HEK293 (cell line): ENCODE measurements at regions not wholly inside any gene's neighbourhood (a gene's known extent, or its start where the extent isn't known, plus 50 kb on each side); places are given as distances from the start of the nearest gene placed in this dataset.

Experiments used
- CTCF ChIA-PET: fragments of 350-600 bp; formaldehyde crosslinking; extraction: SDS; loops from one replicate; lab custom pipeline; 2021; ENCODE audit warnings: antibody characterized with exemption; lab: Yijun Ruan, JAX
- POLR2A ChIA-PET: fragments of 300-600 bp; formaldehyde crosslinking; extraction: SDS; loops from one replicate; lab custom pipeline; 2020; ENCODE audit warnings: antibody characterized with exemption, inconsistent platforms; lab: Yijun Ruan, JAX
- H3K27ac ChIP-seq: fragments of 200-500 bp; sonication (Bioruptor generic); 2 replicates; pipeline ENCODE4 v1.5.1; 2014; ENCODE audit warnings: low read depth, low read length, control low read depth, inconsistent platforms; ENCODE audit errors: extremely low read depth
- H3K36me3 ChIP-seq, 2 experiments: fragments of 200-500 bp in 1 of 2; sonication (Bioruptor generic) in 1 of 2; 1 replicate in 1 of 2; 2 replicates in 1 of 2; pipeline ENCODE4 v1.5.1; 2014 to 2017; ENCODE audit warnings: inconsistent platforms in 2 of 2, low read length in 2 of 2; ENCODE audit not compliant: control insufficient read depth in 2 of 2, insufficient read depth in 1 of 2
- H3K4me1 ChIP-seq: fragments of 200-500 bp; sonication (Bioruptor generic); 2 replicates; pipeline ENCODE4 v1.5.1; 2014; ENCODE audit warnings: mild to moderate bottlenecking, low read length, inconsistent platforms; ENCODE audit not compliant: control insufficient read depth, insufficient read depth
- H3K4me3 ChIP-seq: 2 replicates; pipeline ENCODE4 v1.5.1; 2011; ENCODE audit warnings: low read depth, mild to moderate bottlenecking, control low read depth, low read length, moderate library complexity
- H3K9me3 ChIP-seq: fragments of 200-500 bp; sonication (Bioruptor generic); 2 replicates; pipeline ENCODE4 v1.5.1; 2014; ENCODE audit warnings: low read depth, low read length, inconsistent platforms; ENCODE audit not compliant: control insufficient read depth, insufficient read depth
- GFI1B ChIP-seq: fragments of 450-650 bp; formaldehyde crosslinking; IDR thresholded peaks from 2 replicates; pipeline ENCODE4 v1.5.1; 2016; ENCODE audit warnings: missing biosample characterization, missing genetic modification characterization
- HOXC10 ChIP-seq: sonication (generic); formaldehyde crosslinking; IDR thresholded peaks from 2 replicates; pipeline ENCODE4 v1.8.1; 2023; ENCODE audit warnings: mild to moderate bottlenecking, missing genetic modification reagents
- IKZF3 ChIP-seq: fragments of 450-650 bp; IDR thresholded peaks from 2 replicates; pipeline ENCODE4 v1.5.0; 2018; ENCODE audit warnings: missing biosample characterization, mild to moderate bottlenecking, missing genetic modification characterization, moderate library complexity
- KLF1 ChIP-seq: fragments of 450-650 bp; formaldehyde crosslinking; IDR thresholded peaks from 2 replicates; pipeline ENCODE4 v1.5.1; 2016; ENCODE audit warnings: missing biosample characterization, missing genetic modification characterization
- TCF7L2 ChIP-seq: IDR thresholded peaks from 2 replicates; pipeline ENCODE4 v1.6.1; 2011; ENCODE audit warnings: low read depth, mild to moderate bottlenecking, inconsistent platforms, low read length, moderate library complexity, borderline replicate concordance
- WT1 ChIP-seq: fragments of 450-650 bp; formaldehyde crosslinking; IDR thresholded peaks from 2 replicates; pipeline ENCODE4 v1.5.1; 2016; ENCODE audit warnings: missing biosample characterization, missing genetic modification characterization
- ZBTB1 ChIP-seq: fragments of 450-650 bp; formaldehyde crosslinking; IDR thresholded peaks from 2 replicates; pipeline ENCODE4 v1.5.1; 2016; ENCODE audit warnings: missing biosample characterization, missing genetic modification characterization
- ZBTB20 ChIP-seq: fragments of 450-650 bp; formaldehyde crosslinking; IDR thresholded peaks from 2 replicates; pipeline ENCODE4 v1.5.1; 2016; ENCODE audit warnings: missing biosample characterization, missing genetic modification characterization
- ZFP69B ChIP-seq: fragments of 450-650 bp; formaldehyde crosslinking; IDR thresholded peaks from 2 replicates; pipeline ENCODE4 v1.5.1; 2016; ENCODE audit warnings: missing biosample characterization, missing genetic modification characterization
- ZNF138 ChIP-seq: fragments of 450-650 bp; formaldehyde crosslinking; IDR thresholded peaks from 2 replicates; pipeline ENCODE4 v1.5.1; 2016; ENCODE audit warnings: missing biosample characterization, missing genetic modification characterization, borderline replicate concordance
- ZNF140 ChIP-seq: fragments of 450-650 bp; formaldehyde crosslinking; IDR thresholded peaks from 2 replicates; pipeline ENCODE4 v1.5.1; 2016; ENCODE audit warnings: missing biosample characterization, missing genetic modification characterization
- ZNF274 ChIP-seq, 2 experiments: fragments of 200-500 bp in 1 of 2; fragments of 450-650 bp in 1 of 2; sonication (Bioruptor generic) in 1 of 2; formaldehyde crosslinking in 1 of 2; IDR thresholded peaks; 2 replicates each; pipeline versions ENCODE4 v1.5.1 to v1.6.1; 2014 to 2016; ENCODE audit warnings: borderline replicate concordance in 1 of 2, inconsistent platforms in 1 of 2, low read length in 1 of 2, missing biosample characterization in 1 of 2, missing genetic modification characterization in 1 of 2
- ZNF324 ChIP-seq: fragments of 450-650 bp; formaldehyde crosslinking; IDR thresholded peaks from 2 replicates; pipeline ENCODE4 v1.5.1; 2016; ENCODE audit warnings: missing biosample characterization, missing genetic modification characterization
- ZNF341 ChIP-seq: fragments of 450-650 bp; formaldehyde crosslinking; IDR thresholded peaks from 2 replicates; pipeline ENCODE4; 2016; ENCODE audit warnings: low read depth, missing biosample characterization, missing genetic modification characterization
- ZNF354C ChIP-seq: fragments of 450-650 bp; formaldehyde crosslinking; IDR thresholded peaks from 2 replicates; pipeline ENCODE4 v1.5.1; 2016; ENCODE audit warnings: missing biosample characterization, missing genetic modification characterization, low read depth, borderline replicate concordance
- ZNF404 ChIP-seq: fragments of 450-650 bp; formaldehyde crosslinking; IDR thresholded peaks from 2 replicates; pipeline ENCODE4 v1.5.1; 2017; ENCODE audit warnings: missing biosample characterization, missing genetic modification characterization
- ZNF416 ChIP-seq: fragments of 450-650 bp; formaldehyde crosslinking; IDR thresholded peaks from 2 replicates; pipeline ENCODE4 v1.5.1; 2016; ENCODE audit warnings: missing biosample characterization, missing genetic modification characterization
- ZNF433 ChIP-seq: fragments of 450-650 bp; formaldehyde crosslinking; IDR thresholded peaks from 2 replicates; pipeline ENCODE4 v1.5.1; 2016; ENCODE audit warnings: missing biosample characterization, missing genetic modification characterization, low read depth
- ZNF521 ChIP-seq: fragments of 450-650 bp; formaldehyde crosslinking; IDR thresholded peaks from 2 replicates; pipeline ENCODE4 v1.5.1; 2017; ENCODE audit warnings: missing biosample characterization, mild to moderate bottlenecking, missing genetic modification characterization
- ZNF548 ChIP-seq: fragments of 450-650 bp; formaldehyde crosslinking; IDR thresholded peaks from 2 replicates; pipeline ENCODE4 v1.5.1; 2016; ENCODE audit warnings: missing biosample characterization, missing genetic modification characterization
- ZNF623 ChIP-seq: fragments of 450-650 bp; formaldehyde crosslinking; IDR thresholded peaks from 2 replicates; pipeline ENCODE4 v1.5.1; 2016; ENCODE audit warnings: missing biosample characterization, missing genetic modification characterization
- ZNF677 ChIP-seq: fragments of 450-650 bp; IDR thresholded peaks from 2 replicates; pipeline ENCODE4 v1.5.0; 2018; ENCODE audit warnings: missing biosample characterization, mild to moderate bottlenecking, missing genetic modification characterization, moderate library complexity
- ZNF776 ChIP-seq: fragments of 450-650 bp; formaldehyde crosslinking; IDR thresholded peaks from 2 replicates; pipeline ENCODE4 v1.5.0; 2017; ENCODE audit warnings: missing biosample characterization, missing genetic modification characterization, borderline replicate concordance
- ZNF777 ChIP-seq: fragments of 450-650 bp; formaldehyde crosslinking; IDR thresholded peaks from 2 replicates; pipeline ENCODE4 v1.5.1; 2017; ENCODE audit warnings: missing biosample characterization, missing genetic modification characterization, borderline replicate concordance
- ZNF792 ChIP-seq: fragments of 450-650 bp; formaldehyde crosslinking; IDR thresholded peaks from 2 replicates; pipeline ENCODE4 v1.5.1; 2016; ENCODE audit warnings: missing biosample characterization, missing genetic modification characterization
- ZNF843 ChIP-seq: fragments of 450-650 bp; formaldehyde crosslinking; IDR thresholded peaks from 2 replicates; pipeline ENCODE4 v1.5.1; 2016; ENCODE audit warnings: missing biosample characterization, missing genetic modification characterization
- TF ChIP-seq, protein P1 (sequence below): fragments of 450-650 bp; formaldehyde crosslinking; IDR thresholded peaks from 2 replicates; pipeline ENCODE4 v1.5.1; 2016; ENCODE audit warnings: missing biosample characterization, missing genetic modification characterization, low read depth
- TF ChIP-seq, protein P2 (sequence below): fragments of 450-650 bp; formaldehyde crosslinking; IDR thresholded peaks from 2 replicates; pipeline ENCODE4; 2016; ENCODE audit warnings: missing biosample characterization, missing genetic modification characterization
- TF ChIP-seq, protein P3 (sequence below): fragments of 450-650 bp; formaldehyde crosslinking; IDR thresholded peaks from 2 replicates; pipeline ENCODE4 v1.5.1; 2017; ENCODE audit warnings: missing biosample characterization, missing genetic modification characterization
- TF ChIP-seq, protein P4 (sequence below): fragments of 450-650 bp; formaldehyde crosslinking; conservative IDR thresholded peaks from 2 replicates; pipeline ENCODE4 v1.5.1; 2016; ENCODE audit warnings: low read depth, missing biosample characterization, missing genetic modification characterization

DNA sequence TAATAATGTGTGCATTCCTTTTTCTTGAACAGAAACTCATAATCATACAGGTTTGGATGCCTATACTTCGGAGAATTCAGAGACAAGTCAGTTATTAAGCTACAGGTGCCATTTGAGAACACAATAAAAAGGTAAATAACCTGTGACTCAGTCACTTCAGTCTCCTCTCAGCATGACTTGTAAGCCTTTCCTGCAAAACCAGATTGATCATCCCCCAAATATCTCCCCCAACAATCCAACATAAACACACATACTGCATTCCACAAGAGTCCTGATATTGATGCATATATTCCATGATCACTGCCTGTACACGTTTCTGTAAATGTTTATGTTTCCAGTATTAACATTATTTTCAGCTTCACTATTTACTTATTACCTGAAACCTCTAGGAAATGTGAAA lies 110.8 kb downstream of the PWWP3B start:
- Histone ChIP-seq H3K27ac (no peak overlapping the region), H3K4me3 (no peak overlapping the region), H3K36me3 (no peaks in the 10 kb centered on the region), H3K4me1 (no peaks in the 10 kb centered on the region), H3K9me3 (no peaks in the 10 kb centered on the region; the same call in 1 of the 2 replicates)
- POLR2A ChIA-PET = no interaction called here
- CTCF ChIA-PET = no interaction called here
- TF ChIP-seq KLF1 (tag by site-specific recombination) = no peak
- no peak for TF ChIP-seq ZNF140 (tag by site-specific recombination)
- TF ChIP-seq ZNF677 (tag by site-specific recombination) = no peak
- no peak for TF ChIP-seq ZNF354C (tag by site-specific recombination)
- no peak for TF ChIP-seq ZFP69B (tag by site-specific recombination)
- TF ChIP-seq, protein P1, sequence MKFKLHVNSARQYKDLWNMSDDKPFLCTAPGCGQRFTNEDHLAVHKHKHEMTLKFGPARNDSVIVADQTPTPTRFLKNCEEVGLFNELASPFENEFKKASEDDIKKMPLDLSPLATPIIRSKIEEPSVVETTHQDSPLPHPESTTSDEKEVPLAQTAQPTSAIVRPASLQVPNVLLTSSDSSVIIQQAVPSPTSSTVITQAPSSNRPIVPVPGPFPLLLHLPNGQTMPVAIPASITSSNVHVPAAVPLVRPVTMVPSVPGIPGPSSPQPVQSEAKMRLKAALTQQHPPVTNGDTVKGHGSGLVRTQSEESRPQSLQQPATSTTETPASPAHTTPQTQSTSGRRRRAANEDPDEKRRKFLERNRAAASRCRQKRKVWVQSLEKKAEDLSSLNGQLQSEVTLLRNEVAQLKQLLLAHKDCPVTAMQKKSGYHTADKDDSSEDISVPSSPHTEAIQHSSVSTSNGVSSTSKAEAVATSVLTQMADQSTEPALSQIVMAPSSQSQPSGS (tag by site-specific recombination) = no peak
- TF ChIP-seq TCF7L2 = no peak
- TF ChIP-seq IKZF3 (tag by site-specific recombination) = no peak
- TF ChIP-seq ZNF623 (tag by site-specific recombination) = no peak
- no peak for TF ChIP-seq GFI1B (tag by site-specific recombination)
- TF ChIP-seq ZNF416 (tag by site-specific recombination) = no peak
- TF ChIP-seq ZNF433 (tag by site-specific recombination) = no peak
- no peak for TF ChIP-seq ZNF138
- TF ChIP-seq ZNF776 = no peak
- TF ChIP-seq, protein P2, sequence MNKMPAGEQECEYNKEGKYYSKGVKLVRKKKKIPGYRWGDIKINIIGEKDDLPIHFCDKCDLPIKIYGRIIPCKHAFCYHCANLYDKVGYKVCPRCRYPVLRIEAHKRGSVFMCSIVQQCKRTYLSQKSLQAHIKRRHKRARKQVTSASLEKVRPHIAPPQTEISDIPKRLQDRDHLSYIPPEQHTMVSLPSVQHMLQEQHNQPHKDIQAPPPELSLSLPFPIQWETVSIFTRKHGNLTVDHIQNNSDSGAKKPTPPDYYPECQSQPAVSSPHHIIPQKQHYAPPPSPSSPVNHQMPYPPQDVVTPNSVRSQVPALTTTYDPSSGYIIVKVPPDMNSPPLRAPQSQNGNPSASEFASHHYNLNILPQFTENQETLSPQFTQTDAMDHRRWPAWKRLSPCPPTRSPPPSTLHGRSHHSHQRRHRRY = no peak
- TF ChIP-seq ZNF777 (tag by site-specific recombination) = no peak
- TF ChIP-seq HOXC10 (CRISPR knock-in tag) = no peak

DNA sequence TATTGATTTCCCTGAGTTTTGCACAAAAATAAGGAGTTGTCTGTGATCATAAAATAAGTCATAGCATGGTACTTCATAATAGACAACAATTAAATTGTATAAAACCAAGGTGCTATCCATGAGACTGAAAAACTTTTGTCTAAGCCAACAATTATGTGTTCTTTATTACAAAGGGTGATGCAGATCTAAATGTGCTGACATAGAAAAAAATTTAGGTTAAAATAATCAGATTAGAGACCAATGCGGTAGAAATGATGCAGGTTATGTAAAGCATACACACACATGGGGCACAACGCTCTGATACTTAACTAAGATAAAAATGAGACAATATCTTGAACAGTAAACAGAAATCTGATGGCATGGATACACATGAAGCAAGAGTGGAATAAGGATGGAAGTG lies 113.3 kb downstream of the PWWP3B start:
- POLR2A ChIA-PET = no interaction called here

More for the DNA sequence above, 113.3 kb downstream of the PWWP3B start:
- TF ChIP-seq ZNF324 = no peak
- TF ChIP-seq, protein P3, sequence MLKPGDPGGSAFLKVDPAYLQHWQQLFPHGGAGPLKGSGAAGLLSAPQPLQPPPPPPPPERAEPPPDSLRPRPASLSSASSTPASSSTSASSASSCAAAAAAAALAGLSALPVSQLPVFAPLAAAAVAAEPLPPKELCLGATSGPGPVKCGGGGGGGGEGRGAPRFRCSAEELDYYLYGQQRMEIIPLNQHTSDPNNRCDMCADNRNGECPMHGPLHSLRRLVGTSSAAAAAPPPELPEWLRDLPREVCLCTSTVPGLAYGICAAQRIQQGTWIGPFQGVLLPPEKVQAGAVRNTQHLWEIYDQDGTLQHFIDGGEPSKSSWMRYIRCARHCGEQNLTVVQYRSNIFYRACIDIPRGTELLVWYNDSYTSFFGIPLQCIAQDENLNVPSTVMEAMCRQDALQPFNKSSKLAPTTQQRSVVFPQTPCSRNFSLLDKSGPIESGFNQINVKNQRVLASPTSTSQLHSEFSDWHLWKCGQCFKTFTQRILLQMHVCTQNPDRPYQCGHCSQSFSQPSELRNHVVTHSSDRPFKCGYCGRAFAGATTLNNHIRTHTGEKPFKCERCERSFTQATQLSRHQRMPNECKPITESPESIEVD = no peak
- no peak for TF ChIP-seq ZNF843 (tag by site-specific recombination)
- no peak for TF ChIP-seq ZNF341 (tag by site-specific recombination)
- TF ChIP-seq ZBTB20 (tag by site-specific recombination) = no peak
- TF ChIP-seq, protein P4, sequence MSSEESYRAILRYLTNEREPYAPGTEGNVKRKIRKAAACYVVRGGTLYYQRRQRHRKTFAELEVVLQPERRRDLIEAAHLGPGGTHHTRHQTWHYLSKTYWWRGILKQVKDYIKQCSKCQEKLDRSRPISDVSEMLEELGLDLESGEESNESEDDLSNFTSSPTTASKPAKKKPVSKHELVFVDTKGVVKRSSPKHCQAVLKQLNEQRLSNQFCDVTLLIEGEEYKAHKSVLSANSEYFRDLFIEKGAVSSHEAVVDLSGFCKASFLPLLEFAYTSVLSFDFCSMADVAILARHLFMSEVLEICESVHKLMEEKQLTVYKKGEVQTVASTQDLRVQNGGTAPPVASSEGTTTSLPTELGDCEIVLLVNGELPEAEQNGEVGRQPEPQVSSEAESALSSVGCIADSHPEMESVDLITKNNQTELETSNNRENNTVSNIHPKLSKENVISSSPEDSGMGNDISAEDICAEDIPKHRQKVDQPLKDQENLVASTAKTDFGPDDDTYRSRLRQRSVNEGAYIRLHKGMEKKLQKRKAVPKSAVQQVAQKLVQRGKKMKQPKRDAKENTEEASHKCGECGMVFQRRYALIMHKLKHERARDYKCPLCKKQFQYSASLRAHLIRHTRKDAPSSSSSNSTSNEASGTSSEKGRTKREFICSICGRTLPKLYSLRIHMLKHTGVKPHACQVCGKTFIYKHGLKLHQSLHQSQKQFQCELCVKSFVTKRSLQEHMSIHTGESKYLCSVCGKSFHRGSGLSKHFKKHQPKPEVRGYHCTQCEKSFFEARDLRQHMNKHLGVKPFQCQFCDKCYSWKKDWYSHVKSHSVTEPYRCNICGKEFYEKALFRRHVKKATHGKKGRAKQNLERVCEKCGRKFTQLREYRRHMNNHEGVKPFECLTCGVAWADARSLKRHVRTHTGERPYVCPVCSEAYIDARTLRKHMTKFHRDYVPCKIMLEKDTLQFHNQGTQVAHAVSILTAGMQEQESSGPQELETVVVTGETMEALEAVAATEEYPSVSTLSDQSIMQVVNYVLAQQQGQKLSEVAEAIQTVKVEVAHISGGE = no peak
- no peak for TF ChIP-seq ZBTB1 (tag by site-specific recombination)
- no peak for TF ChIP-seq ZNF548
- no peak for TF ChIP-seq ZNF404 (tag by site-specific recombination)
- no peak for TF ChIP-seq WT1 (tag by site-specific recombination)
- no peak for TF ChIP-seq ZNF792 (tag by site-specific recombination)
- TF ChIP-seq ZNF521 = no peak
- TF ChIP-seq ZNF274 (IDR thresholded peaks at IDR 0.05; ENCODE audit: low read length) = no peak
- TF ChIP-seq ZNF274 (tag by site-specific recombination; IDR thresholded peaks at IDR 0.05; ENCODE audit: borderline replicate concordance) = no peak
- TF ChIP-seq ZNF416 (tag by site-specific recombination) = no peak
- Histone ChIP-seq H3K27ac (no peak overlapping the region), H3K9me3 (no peaks in the 10 kb centered on the region; the same call in 1 of the 2 replicates), H3K36me3 (no peaks in the 10 kb centered on the region), H3K4me3 (no peak overlapping the region), H3K4me1 (no peaks in the 10 kb centered on the region)
- CTCF ChIA-PET = no interaction called here
